HL-60 (cell line): ENCODE measurements at regions not wholly inside any gene's neighbourhood (a gene's known extent, or its start where the extent isn't known, plus 50 kb on each side); places are given as distances from the start of the nearest gene placed in this dataset.

ENCODE experiments used
- DNase-seq, 2 experiments: peaks; one replicate each; pipeline ENCODE4 v3.0.0-alpha.2; 2010 to 2020; ENCODE audit warnings: low read depth in 1 of 2, low spot score in 1 of 2
- H3K27ac ChIP-seq: fragments of 250-450 bp; sonication (Bioruptor Pico); replicated peaks from 2 replicates; pipeline ENCODE4 v1.5.1; 2020; ENCODE audit warnings: mild to moderate bottlenecking, moderate library complexity
- H3K27me3 ChIP-seq: fragments of 250-450 bp; sonication (Bioruptor Pico); 2 replicates; pipeline ENCODE4 v1.5.1; 2021; ENCODE audit warnings: mild to moderate bottlenecking, moderate library complexity; ENCODE audit not compliant: insufficient read depth, poor library complexity, severe bottlenecking
- H3K4me3 ChIP-seq: replicated peaks from 2 replicates; pipeline ENCODE4 v1.5.1; 2011; ENCODE audit warnings: mild to moderate bottlenecking, control low read depth, low read length; ENCODE audit not compliant: insufficient read depth
- CTCF ChIP-seq: IDR thresholded peaks from one replicate; pipeline ENCODE4 v1.5.1; 2011; ENCODE audit warnings: low read length, control low read depth, inconsistent platforms; ENCODE audit not compliant: insufficient read depth
- GABPA ChIP-seq: IDR thresholded peaks from 2 replicates; pipeline ENCODE4 v1.6.1; 2012; ENCODE audit warnings: low read depth
- POLR2AphosphoS5 ChIP-seq: IDR thresholded peaks from 2 replicates; pipeline ENCODE4 v1.6.1; 2012; ENCODE audit warnings: low read depth
- SPI1 ChIP-seq: IDR thresholded peaks from 2 replicates; pipeline ENCODE4 v1.6.1; 2012; ENCODE audit warnings: low read depth, mild to moderate bottlenecking, borderline replicate concordance
- TF ChIP-seq, protein P1 (sequence below): IDR thresholded peaks from 2 replicates; pipeline ENCODE4 v1.6.1; 2012; ENCODE audit warnings: low read depth; ENCODE audit not compliant: insufficient replicate concordance

DNA sequence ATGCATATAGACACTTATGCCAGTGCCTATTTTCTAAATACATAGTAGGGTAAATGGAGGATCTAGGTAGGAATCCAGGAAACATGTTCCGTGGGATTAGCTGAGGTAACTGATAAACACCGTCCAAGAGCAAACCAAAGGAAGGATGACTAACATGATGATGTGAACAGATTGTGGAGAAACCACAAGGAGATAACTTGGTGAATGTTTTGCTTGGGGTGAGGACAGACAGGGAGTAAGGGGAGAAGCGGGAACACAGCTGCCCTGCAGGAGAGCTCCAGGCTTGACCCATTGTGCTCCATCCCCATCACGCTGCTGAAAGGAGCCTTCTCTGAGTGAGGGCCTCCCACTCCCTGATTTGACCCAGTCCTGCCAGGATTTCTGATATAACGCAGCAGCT is 87.0 kb upstream of the ZC3H11B start:
- Histone ChIP-seq H3K27me3 (peaks cover 5% of the 10 kb centered on the region), H3K4me3 (no peak overlapping the region), H3K27ac (no peak overlapping the region)
- no peak for DNase-seq
- TF ChIP-seq CTCF (no peak), GABPA (no peak), SPI1 (no peak), POLR2AphosphoS5 (no peak)
- TF ChIP-seq, protein P1, sequence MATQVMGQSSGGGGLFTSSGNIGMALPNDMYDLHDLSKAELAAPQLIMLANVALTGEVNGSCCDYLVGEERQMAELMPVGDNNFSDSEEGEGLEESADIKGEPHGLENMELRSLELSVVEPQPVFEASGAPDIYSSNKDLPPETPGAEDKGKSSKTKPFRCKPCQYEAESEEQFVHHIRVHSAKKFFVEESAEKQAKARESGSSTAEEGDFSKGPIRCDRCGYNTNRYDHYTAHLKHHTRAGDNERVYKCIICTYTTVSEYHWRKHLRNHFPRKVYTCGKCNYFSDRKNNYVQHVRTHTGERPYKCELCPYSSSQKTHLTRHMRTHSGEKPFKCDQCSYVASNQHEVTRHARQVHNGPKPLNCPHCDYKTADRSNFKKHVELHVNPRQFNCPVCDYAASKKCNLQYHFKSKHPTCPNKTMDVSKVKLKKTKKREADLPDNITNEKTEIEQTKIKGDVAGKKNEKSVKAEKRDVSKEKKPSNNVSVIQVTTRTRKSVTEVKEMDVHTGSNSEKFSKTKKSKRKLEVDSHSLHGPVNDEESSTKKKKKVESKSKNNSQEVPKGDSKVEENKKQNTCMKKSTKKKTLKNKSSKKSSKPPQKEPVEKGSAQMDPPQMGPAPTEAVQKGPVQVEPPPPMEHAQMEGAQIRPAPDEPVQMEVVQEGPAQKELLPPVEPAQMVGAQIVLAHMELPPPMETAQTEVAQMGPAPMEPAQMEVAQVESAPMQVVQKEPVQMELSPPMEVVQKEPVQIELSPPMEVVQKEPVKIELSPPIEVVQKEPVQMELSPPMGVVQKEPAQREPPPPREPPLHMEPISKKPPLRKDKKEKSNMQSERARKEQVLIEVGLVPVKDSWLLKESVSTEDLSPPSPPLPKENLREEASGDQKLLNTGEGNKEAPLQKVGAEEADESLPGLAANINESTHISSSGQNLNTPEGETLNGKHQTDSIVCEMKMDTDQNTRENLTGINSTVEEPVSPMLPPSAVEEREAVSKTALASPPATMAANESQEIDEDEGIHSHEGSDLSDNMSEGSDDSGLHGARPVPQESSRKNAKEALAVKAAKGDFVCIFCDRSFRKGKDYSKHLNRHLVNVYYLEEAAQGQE = no peak

DNA sequence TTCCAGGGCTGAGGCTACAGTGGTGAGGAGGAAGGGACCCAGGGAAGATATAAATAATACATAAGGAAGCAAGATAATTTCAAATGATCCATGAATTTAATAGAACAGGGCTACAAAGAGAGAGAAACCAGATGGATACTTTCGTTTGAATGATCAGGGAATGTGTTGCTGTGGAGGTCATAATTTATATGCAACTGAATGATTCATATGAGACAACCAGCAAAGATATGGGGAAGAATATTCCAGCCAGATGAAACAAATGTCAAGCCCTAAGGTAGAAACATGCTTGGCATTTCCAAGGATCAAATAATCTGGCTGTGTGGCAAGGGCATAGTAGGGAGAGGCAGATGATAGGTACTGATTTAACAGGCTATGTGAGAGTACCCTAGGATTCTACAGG is 84.8 kb upstream of the ZC3H11B start:
- no peak for DNase-seq
- TF ChIP-seq, protein P1 = no peak
- TF ChIP-seq GABPA = no peak
- no peak for TF ChIP-seq SPI1
- TF ChIP-seq CTCF = no peak
- no peak for TF ChIP-seq POLR2AphosphoS5

GRCh38 chr1:219692981-219693380 is 80.1 kb upstream of the ZC3H11B start:
- TF ChIP-seq, protein P1 = no peak
- TF ChIP-seq CTCF (no peak), GABPA (no peak), POLR2AphosphoS5 (no peak), SPI1 (no peak)
- Histone ChIP-seq H3K27ac (no peak overlapping the region), H3K27me3 (no peaks in the 10 kb centered on the region), H3K4me3 (no peak overlapping the region)
- no peak for DNase-seq

More for the DNA sequence above, 84.8 kb upstream of the ZC3H11B start:
- Histone ChIP-seq H3K4me3 (no peak overlapping the region), H3K27me3 (peaks cover 5% of the 10 kb centered on the region), H3K27ac (no peak overlapping the region)
